Motor neuron (in vitro differentiated cells): ENCODE measurements at regions not wholly inside any gene's neighbourhood (a gene's known extent, or its start where the extent isn't known, plus 50 kb on each side); places are given as distances from the start of the nearest gene placed in this dataset.
"Not testable (repeated sequence)": the region's sequence is repeated elsewhere in the genome, so short reads cannot be mapped to it uniquely, and the experiment has no call there.

Source experiments
- ATAC-seq, 8 experiments: fragments of 200-7000 bp; cut with Tn5 transposase; replicated peaks in 6 of 8; 2 replicates each; pipeline ENCODE4 v1.8.0; 2021; ENCODE audit warnings: mild to moderate bottlenecking in 8 of 8, moderate library complexity in 8 of 8
- H3K27ac ChIP-seq, 2 donors: fragments of 250-450 bp; sonication (Bioruptor Pico); 2 replicates each; pipeline ENCODE4 v1.9.0; 2021; ENCODE audit warnings: antibody characterized with exemption in 2 of 2, mild to moderate bottlenecking in 2 of 2, moderate library complexity in 1 of 2
- H3K4me1 ChIP-seq, 2 donors: fragments of 250-450 bp; sonication (Bioruptor Pico); replicated peaks in 1 of 2; 2 replicates each; pipeline ENCODE4 v1.6.1; 2021; ENCODE audit warnings: antibody characterized with exemption in 2 of 2, mild to moderate bottlenecking in 2 of 2, moderate library complexity in 1 of 2
- H3K4me3 ChIP-seq, 5 donors: fragments of 250-450 bp; sonication (Bioruptor Pico); 2 replicates each; pipeline ENCODE4 v1.9.0; 2021; ENCODE audit warnings: antibody characterized with exemption in 5 of 5, mild to moderate bottlenecking in 5 of 5, moderate library complexity in 4 of 5
- WGBS, 10 experiments: fragments of 450-650 bp; shearing (Covaris generic); methylation state at CpG; one replicate each; pipeline ENCODE4 v1.0.0; 2022; 5-methylcytosine and 5-hydroxymethylcytosine counted together
- in situ Hi-C, 9 experiments: fragments of 400-800 bp; cut with MboI; loops; one replicate each; pipeline ENCODE4 v1.15.0; 2021; ENCODE audit warnings: low sequenced_read_pairs in 9 of 9, low pct_unique_long_range_greater_than_20kb in 2 of 9; ENCODE audit not compliant: unreplicated experiment in 9 of 9

- ATAC-seq, H3K27ac ChIP-seq, H3K4me1 ChIP-seq, H3K4me3 ChIP-seq, in situ Hi-C loops: not testable (repeated sequence)
- no CpG with 5 or more reads among the region's 6 CpGs for WGBS, 10 experiments
Observed at GRCh38 chr21:5143011-5143410, 5378.4 kb upstream of the TPTE start.

GRCh38 chr21:5144731-5145130, 5376.7 kb upstream of the TPTE start:
- no CpG with 5 or more reads among the region's 15 CpGs for WGBS, 10 experiments
- not testable (repeated sequence) for ATAC-seq, H3K4me1 ChIP-seq

GRCh38 chr21:5147685-5148084, 5373.7 kb upstream of the TPTE start:
- ATAC-seq: peak in 5 of 8 experiments; percentile 28 to 83 (median 37)
- H3K4me1 ChIP-seq, H3K4me3 ChIP-seq, in situ Hi-C loops, H3K27ac ChIP-seq: not testable (repeated sequence)
- WGBS, 10 experiments: no CpG with 5 or more reads among the region's 18 CpGs

More at GRCh38 chr21:5144731-5145130, 5376.7 kb upstream of the TPTE start:
- H3K4me3 ChIP-seq, H3K27ac ChIP-seq, in situ Hi-C loops: not testable (repeated sequence)

- H3K4me1 ChIP-seq, in situ Hi-C loops, H3K4me3 ChIP-seq, ATAC-seq, H3K27ac ChIP-seq: not testable (repeated sequence)
- WGBS, 10 experiments: no CpG with 5 or more reads among the region's 14 CpGs
Observed at GRCh38 chr21:5149222-5149621, 5372.2 kb upstream of the TPTE start.

- H3K4me1 ChIP-seq, H3K27ac ChIP-seq, in situ Hi-C loops, H3K4me3 ChIP-seq: not testable (repeated sequence)
- WGBS, 10 experiments: no CpG with 5 or more reads among the region's 69 CpGs
- peak in 6 of 8 experiments; percentile 3 to 56 (median 36) for ATAC-seq
Observed at GRCh38 chr21:5153842-5154640, 5367.3 kb upstream of the TPTE start.

- WGBS, 10 experiments: no CpG with 5 or more reads among the region's 50 CpGs
- peak overlapping the region in 2 of 5 donors; percentile 10 to 15 for H3K4me3 ChIP-seq
- in situ Hi-C loops, H3K4me1 ChIP-seq, H3K27ac ChIP-seq: not testable (repeated sequence)
- ATAC-seq: peak; percentile 92 to 99 (median 97)
Observed at GRCh38 chr21:5154641-5154982, 5366.8 kb upstream of the TPTE start.

- H3K4me1 ChIP-seq, ATAC-seq, in situ Hi-C loops, H3K27ac ChIP-seq, H3K4me3 ChIP-seq: not testable (repeated sequence)
- WGBS, 10 experiments: no CpG with 5 or more reads among the region's 20 CpGs
Observed at GRCh38 chr21:5162693-5163574, 5358.4 kb upstream of the TPTE start.

- H3K27ac ChIP-seq, in situ Hi-C loops, H3K4me1 ChIP-seq, H3K4me3 ChIP-seq, ATAC-seq: not testable (repeated sequence)
- WGBS, 10 experiments: no CpG with 5 or more reads among the region's 7 CpGs
Observed at GRCh38 chr21:5165829-5166228, 5355.6 kb upstream of the TPTE start.
